ENCODE measurements at regions not wholly inside any gene's neighbourhood (a gene's known extent, or its start where the extent isn't known, plus 50 kb on each side); places are given as distances from the start of the nearest gene placed in this dataset.

DNA sequence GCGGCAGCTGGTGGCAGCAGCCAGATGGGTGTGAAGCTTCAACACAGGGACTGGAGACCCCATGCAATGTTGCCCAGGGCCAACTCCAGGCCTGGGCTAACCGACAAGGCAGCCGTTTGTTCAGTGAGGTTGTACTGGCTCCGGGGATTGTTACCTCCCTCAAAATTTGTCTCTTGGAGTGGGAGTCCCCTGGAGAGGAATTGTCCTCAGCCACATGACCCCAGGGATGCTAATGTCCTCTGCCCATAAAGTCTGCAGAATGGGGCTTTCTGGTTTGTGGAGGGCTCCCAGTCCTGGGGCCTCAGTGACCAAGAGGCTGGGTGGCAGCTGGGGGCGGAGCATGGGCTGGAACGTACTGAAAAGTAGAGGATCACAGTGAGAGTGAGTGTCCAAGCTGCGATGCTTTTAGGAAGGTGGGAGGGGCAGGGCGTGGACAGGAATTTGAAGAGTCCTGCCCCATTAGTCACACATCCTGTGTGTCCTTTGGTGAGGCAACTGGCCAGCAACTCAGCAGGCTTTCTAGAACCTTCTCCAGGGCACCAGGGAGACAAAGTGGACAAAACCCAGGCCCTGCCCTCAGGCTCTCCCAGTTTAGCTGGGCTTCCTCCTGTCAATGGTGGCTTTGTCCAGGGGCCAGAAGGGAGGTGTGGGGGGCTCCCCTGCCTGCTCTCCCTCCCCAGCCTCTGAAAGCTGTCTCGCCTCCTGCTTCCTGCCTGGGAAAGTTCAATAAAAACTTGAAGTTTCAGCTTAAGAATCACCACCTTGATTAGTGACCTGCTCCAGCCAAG, 114.0 kb downstream of the NSG2 start:
- no peak for DNase-seq (ENCODE audit: low read depth in 2 of 2)

DNA sequence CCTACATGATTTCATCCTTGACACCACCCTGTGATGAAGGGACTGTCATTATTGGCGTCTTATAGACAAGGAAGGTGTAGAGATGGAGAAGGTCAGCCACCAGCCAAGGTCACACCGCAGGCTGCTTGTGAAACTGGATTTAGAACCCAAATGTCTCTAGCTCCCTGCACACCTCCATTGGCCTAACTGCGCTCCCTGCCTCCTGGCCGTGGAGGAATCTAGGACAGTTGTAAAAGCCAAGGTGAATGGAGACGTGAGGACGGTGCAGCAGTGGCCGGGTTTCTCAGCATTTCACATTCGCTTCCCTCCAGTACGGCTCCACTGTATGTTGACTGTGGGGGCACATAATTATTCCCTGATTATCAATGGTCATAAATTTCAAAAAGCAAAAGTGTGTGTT, 119.9 kb downstream of the NSG2 start:
- no peak for DNase-seq (ENCODE audit: low read depth in 2 of 2)

DNA sequence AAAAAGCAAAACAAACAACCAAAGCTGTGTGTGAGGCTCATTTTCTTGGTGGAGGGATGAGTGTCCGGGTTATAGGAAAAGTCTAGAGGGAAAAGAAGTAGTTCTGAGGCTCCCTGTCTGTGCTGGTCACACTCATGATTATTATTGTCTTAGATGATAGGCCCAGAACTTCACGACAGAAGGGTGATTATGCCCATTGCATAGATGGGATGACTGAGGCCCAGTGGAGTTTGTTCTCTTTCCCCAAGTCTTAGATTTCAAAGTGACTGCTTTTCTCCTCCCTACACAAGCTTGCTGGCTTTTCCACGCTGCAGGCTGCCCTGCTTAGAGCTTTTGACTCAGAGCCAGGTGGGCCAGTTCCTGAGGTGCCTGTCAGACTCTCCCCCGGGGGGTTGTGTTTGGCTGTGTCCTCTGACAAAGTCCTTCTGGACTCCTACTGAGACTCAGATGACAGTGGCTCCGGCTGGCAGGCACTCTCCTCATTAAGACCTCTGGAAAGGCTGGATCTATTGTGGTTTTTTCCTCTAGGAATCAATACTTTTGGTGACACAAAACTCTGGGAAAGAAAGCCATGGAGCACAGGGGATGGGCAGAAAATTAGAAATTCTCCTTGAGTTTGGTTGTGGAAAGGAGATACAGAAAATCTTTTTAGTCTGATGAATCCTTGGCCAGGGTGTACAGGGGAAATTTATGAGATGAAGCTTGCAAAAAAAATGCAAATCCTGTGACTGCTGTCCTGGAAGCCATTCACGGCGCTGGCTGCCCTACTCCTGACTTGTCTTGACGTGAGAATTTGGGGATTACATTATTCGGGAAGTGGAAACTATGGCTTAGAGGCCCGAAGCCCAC, 120.9 kb downstream of the NSG2 start:
- no peak for DNase-seq (ENCODE audit: low read depth in 2 of 2)

- no peak for DNase-seq (ENCODE audit: low read depth in 2 of 2)
These were observed 121.8 kb downstream of the NSG2 start for GRCh38 chr5:174167080-174167910.

- no peak for DNase-seq (ENCODE audit: low read depth in 2 of 2)
These were observed 126.6 kb downstream of the NSG2 start for GRCh38 chr5:174172152-174172551.

DNA sequence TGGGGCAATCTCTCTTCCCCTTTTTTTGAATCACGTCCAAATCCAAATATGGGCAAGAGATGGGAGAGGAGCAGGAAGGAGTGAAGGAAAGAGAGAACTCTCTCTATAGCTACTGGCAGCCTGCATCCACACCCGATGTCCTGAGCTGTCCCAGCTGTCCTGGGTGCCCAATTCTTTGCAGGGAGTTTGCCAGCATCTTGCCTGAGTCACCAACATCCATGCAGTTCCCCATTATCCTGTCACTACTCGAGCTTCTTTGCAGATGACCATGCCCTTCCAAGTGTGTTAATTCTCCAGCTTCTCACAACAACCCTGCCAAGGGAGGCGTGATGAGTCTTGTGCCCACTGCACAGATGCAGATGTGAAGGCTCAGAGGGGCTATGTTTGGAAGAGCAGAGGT, 127.1 kb downstream of the NSG2 start:
- DNase-seq (ENCODE audit: low read depth in 2 of 2) = no peak

DNA sequence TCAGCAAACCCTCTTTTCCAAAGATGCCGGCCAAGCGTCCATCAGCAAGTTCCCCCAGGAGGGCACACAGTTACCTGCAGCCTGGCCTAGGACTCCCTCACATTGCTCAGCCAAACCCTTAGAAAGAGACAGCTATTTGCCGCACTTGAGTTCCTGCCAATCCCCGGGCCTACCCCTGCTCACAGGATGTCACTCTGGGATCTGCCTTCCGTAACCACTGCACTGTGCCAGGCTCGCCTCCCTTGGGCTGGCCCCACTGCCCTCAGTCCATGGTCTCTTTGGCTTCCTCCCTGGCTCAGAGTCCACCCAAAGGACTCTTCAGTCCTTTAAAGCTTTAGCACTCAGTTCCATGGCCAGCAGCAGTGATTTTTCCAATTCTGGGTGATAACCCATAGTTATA, 128.3 kb downstream of the NSG2 start:
- no peak for DNase-seq (ENCODE audit: low read depth in 2 of 2)

DNA sequence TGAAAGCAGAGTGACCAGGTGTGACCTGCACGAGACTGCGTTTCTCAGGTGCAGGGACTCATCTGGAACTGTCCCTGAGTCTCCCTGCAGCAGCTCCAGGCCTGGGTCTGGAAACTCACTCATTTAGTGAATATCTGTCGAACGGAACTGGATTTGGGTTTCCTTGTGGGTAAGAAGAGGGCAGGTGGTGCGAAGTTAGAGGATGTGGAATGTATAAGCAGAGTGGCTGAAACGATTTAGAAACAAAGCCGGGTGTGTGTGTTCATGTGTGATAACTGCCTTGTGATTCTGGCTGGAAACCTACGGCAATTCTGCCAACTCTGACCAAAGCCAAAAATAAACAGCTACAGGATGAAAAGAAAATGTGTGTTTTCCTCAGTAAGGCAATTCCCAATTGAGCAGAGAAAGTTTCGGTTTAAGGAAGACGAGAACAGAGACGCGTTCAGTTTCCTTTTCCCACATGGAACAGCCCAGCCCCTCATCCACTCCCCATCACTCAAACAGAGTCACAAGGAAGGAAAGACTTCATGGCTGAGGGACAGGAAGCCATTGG, 130.3 kb downstream of the NSG2 start:
- DNase-seq (ENCODE audit: low read depth in 2 of 2) = no peak

- no peak for DNase-seq (ENCODE audit: low read depth in 2 of 2)
These were observed 131.0 kb downstream of the NSG2 start for GRCh38 chr5:174176511-174176910.

- DNase-seq (ENCODE audit: low read depth in 2 of 2) = no peak
These were observed 132.0 kb downstream of the NSG2 start for GRCh38 chr5:174177531-174177930.

GRCh38 chr5:174177976-174178605, 132.6 kb downstream of the NSG2 start:
- no peak for DNase-seq (ENCODE audit: low read depth in 2 of 2)

DNA sequence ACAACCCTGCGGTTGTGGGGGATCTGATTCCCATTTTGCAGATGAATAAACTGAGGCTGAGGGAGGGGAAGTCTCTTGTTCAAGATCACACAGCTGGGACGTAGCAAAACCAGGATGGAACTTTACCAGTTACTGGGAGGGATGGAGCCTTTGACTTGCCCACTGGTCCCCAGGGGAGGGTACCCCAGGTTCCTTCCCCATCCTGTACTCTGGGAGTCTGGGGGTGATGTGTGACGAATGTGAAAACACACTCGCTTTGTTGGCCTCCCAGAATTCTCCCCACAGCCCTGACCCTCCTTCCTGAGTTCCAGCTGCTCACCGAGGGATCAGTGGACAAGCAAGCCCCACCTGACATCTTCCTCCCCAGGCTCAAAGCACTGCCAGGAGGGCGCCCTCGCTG, 135.1 kb downstream of the NSG2 start:
- DNase-seq (ENCODE audit: low read depth in 2 of 2) = no peak

- DNase-seq (ENCODE audit: low read depth in 2 of 2) = no peak
These were observed 136.6 kb downstream of the NSG2 start for GRCh38 chr5:174182111-174182510.

- no peak for DNase-seq (ENCODE audit: low read depth in 2 of 2)
These were observed 138.2 kb downstream of the NSG2 start for GRCh38 chr5:174183701-174184100.

DNA sequence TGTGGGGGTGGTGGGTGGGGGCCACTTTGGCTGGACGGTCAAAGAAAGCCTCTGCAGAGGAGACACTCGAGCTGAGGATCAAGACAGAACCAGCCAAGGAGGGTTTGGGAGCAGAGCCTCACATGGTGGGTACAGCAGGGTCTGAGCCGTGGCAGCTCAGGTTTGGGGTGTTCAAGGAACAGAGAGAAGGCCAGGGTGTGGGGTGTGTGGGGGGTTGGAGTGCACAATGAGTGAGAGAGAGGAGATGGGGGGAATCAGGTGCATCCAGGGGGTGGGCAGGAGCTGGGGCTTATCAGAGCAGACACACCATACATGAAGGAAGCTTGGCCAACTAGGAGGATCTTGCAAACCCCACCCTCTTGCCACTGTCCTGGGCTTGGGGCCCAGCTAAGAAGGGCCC, 140.0 kb downstream of the NSG2 start:
- no peak for DNase-seq (ENCODE audit: low read depth in 2 of 2)

DNA sequence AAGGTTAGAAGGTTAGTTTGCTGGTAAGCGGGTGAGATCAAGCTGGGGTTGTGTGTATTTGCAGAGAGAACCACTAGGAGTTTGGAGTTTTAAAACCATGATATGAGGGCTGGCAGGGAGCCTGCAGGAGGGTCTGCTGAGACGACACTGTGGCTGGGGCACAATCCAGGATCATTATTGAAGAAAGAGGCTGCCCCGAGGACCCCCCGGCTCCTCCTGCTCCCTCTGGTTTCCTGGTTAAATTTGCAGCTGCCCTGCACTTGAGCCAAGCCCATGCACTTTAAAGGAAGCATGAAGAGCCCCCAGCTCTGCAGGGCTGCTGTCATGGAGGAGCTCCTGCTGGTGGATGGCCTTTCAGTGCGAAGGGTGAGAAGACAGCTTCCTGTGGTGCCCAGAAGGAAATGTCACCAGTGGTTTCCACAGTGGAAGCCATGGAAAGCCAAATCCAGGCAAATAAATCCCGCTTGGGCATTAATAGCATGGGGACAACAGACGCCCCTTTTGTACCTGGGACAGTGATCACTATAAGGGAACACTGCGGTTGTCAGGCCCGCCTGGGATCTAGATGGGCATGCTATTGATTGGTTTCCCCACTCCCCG, 140.7 kb downstream of the NSG2 start:
- DNase-seq (ENCODE audit: low read depth in 2 of 2) = no peak

DNA sequence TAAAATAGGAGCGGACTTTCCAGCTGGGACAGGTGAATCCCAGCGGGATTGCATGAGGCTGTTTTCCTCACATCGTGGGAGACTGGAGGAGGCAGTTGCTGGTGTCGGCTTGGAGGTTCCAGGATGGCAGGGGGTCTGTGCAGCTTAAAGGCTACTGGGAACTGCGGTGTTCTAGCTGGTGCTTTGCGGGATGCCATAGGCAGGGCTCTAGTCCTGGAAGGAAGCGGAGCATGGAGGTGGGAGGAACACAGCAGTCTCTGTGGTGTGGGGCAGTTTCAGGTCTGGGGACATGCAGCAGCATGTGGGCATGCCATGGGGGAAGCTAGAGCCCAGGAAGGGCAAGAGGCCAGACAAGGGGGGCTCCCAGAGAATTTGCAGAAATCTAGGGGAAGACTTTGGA, 141.5 kb downstream of the NSG2 start:
- no peak for DNase-seq (ENCODE audit: low read depth in 2 of 2)

- DNase-seq (ENCODE audit: low read depth in 2 of 2) = no peak
These were observed 142.0 kb downstream of the NSG2 start for GRCh38 chr5:174187481-174187880.

- DNase-seq (ENCODE audit: low read depth in 2 of 2) = no peak
These were observed 142.8 kb downstream of the NSG2 start for GRCh38 chr5:174188295-174188694.

GRCh38 chr5:174189654-174190541, 144.4 kb downstream of the NSG2 start:
- DNase-seq (ENCODE audit: low read depth in 2 of 2) = no peak
